HG02852 (cell line): ENCODE measurements at regions not wholly inside any gene's neighbourhood (a gene's known extent, or its start where the extent isn't known, plus 50 kb on each side); places are given as distances from the start of the nearest gene placed in this dataset.
"Not testable (repeated sequence)": the region's sequence is repeated elsewhere in the genome, so short reads cannot be mapped to it uniquely, and the experiment has no call there.

Source experiments
- ATAC-seq: cut with Tn5 transposase; IDR thresholded peaks from one replicate; pipeline ENCODE4 v1.9.1; 2021; ENCODE audit warnings: mild to moderate bottlenecking, moderate library complexity; ENCODE audit not compliant: unreplicated experiment

- no peak for ATAC-seq
Observed at GRCh38 chr5:112570708-112571444, 151.8 kb upstream of the EPB41L4A start.

- no peak for ATAC-seq
Observed at GRCh38 chr5:112573441-112573840, 154.4 kb upstream of the EPB41L4A start.

- no peak for ATAC-seq
Observed at GRCh38 chr5:112574536-112574935, 155.5 kb upstream of the EPB41L4A start.

- ATAC-seq = no peak
Observed at GRCh38 chr5:112576298-112576925, 157.3 kb upstream of the EPB41L4A start.

GRCh38 chr5:112579599-112580170 lies 158.0 kb upstream of the APC start:
- no peak for ATAC-seq

GRCh38 chr5:112581811-112582320 lies 155.8 kb upstream of the APC start:
- ATAC-seq = no peak

- ATAC-seq = no peak
Observed at GRCh38 chr5:112583166-112583565, 154.5 kb upstream of the APC start.

- ATAC-seq = no peak
Observed at GRCh38 chr5:112584781-112585180, 152.9 kb upstream of the APC start.

GRCh38 chr5:112586596-112587062 lies 151.1 kb upstream of the APC start:
- ATAC-seq = no peak

GRCh38 chr5:112590858-112591257 lies 146.8 kb upstream of the APC start:
- ATAC-seq = not testable (repeated sequence)

GRCh38 chr5:112594095-112594850 lies 143.4 kb upstream of the APC start:
- ATAC-seq = no peak

- no peak for ATAC-seq
Observed at GRCh38 chr5:112594941-112595340, 142.7 kb upstream of the APC start.

- ATAC-seq = no peak
Observed at GRCh38 chr5:112597831-112598230, 139.9 kb upstream of the APC start.

- ATAC-seq = not testable (repeated sequence)
Observed at GRCh38 chr5:112600510-112600909, 137.2 kb upstream of the APC start.

GRCh38 chr5:112604732-112605630 lies 132.7 kb upstream of the APC start:
- no peak for ATAC-seq

- ATAC-seq = no peak
Observed at GRCh38 chr5:112608975-112609374, 128.7 kb upstream of the APC start.

- ATAC-seq = no peak
Observed at GRCh38 chr5:112612663-112613062, 125.0 kb upstream of the APC start.

- no peak for ATAC-seq
Observed at GRCh38 chr5:112614285-112614684, 123.4 kb upstream of the APC start.

GRCh38 chr5:112614986-112615385 lies 122.7 kb upstream of the APC start:
- no peak for ATAC-seq
